A673 (cell line): ENCODE measurements at regions not wholly inside any gene's neighbourhood (a gene's known extent, or its start where the extent isn't known, plus 50 kb on each side); places are given as distances from the start of the nearest gene placed in this dataset.

Experiments
- BruUV-seq: library from RNA; stranded (reverse); fragments of 400-500 nt; replicated peaks from 2 replicates; lab custom pipeline; 2021; lab: Mats Ljungman, UMichigan
- CTCF ChIA-PET: fragments of 300-600 bp; sonication (Branson Sonifier 250); formaldehyde crosslinking; loops from one replicate; lab custom pipeline; 2022; ENCODE audit warnings: antibody characterized with exemption; lab: Charles Lee
- POLR2A ChIA-PET: fragments of 300-600 bp; sonication (Branson Sonifier 250); formaldehyde crosslinking; loops from one replicate; lab custom pipeline; 2022; ENCODE audit warnings: antibody characterized with exemption; ENCODE audit not compliant: low non-redundant PET; lab: Charles Lee
- DNase-seq: peaks from one replicate; pipeline ENCODE4 v3.0.0-alpha.2; 2015; ENCODE audit warnings: low spot score
- H3K27ac ChIP-seq: fragments of 200-600 bp; sonication (generic); 2 replicates; pipeline ENCODE4 v1.5.1; 2016; ENCODE audit warnings: mixed run types, low read depth, mild to moderate bottlenecking, mixed read lengths, antibody characterized with exemption, low read length; ENCODE audit not compliant: poor library complexity, severe bottlenecking
- H3K27me3 ChIP-seq: fragments of 200-600 bp; sonication (generic); replicated peaks from 2 replicates; pipeline ENCODE4 v1.6.1; 2017; ENCODE audit warnings: mixed run types, low read depth, mild to moderate bottlenecking, mixed read lengths, antibody characterized with exemption, low read length; ENCODE audit not compliant: insufficient read depth, poor library complexity
- H3K36me3 ChIP-seq: fragments of 200-600 bp; sonication (generic); 2 replicates; pipeline ENCODE4 v1.6.1; 2016; ENCODE audit warnings: mixed run types, mild to moderate bottlenecking, mixed read lengths, antibody characterized with exemption, low read length; ENCODE audit not compliant: insufficient read depth, poor library complexity, severe bottlenecking
- H3K4me1 ChIP-seq: fragments of 200-600 bp; sonication (generic); 2 replicates; pipeline ENCODE4 v1.6.1; 2017; ENCODE audit warnings: mixed run types, mild to moderate bottlenecking, mixed read lengths, antibody characterized with exemption, low read length; ENCODE audit not compliant: insufficient read depth, poor library complexity, severe bottlenecking
- H3K4me3 ChIP-seq: fragments of 200-600 bp; sonication (generic); 2 replicates; pipeline ENCODE4 v1.5.1; 2016; ENCODE audit warnings: low read depth, mixed run types, mild to moderate bottlenecking, mixed read lengths, low read length; ENCODE audit not compliant: poor library complexity, severe bottlenecking
- H3K9me3 ChIP-seq: fragments of 200-600 bp; sonication (generic); 2 replicates; pipeline ENCODE4 v1.6.1; 2016; ENCODE audit warnings: mixed run types, low read depth, mild to moderate bottlenecking, mixed read lengths, antibody characterized with exemption, low read length; ENCODE audit not compliant: poor library complexity, severe bottlenecking
- EZH2 ChIP-seq: fragments of 200-600 bp; sonication (generic); IDR thresholded peaks from 2 replicates; pipeline ENCODE4 v1.6.1; 2017; ENCODE audit warnings: borderline replicate concordance, low read depth, mild to moderate bottlenecking, mixed read lengths, antibody characterized with exemption, low read length; ENCODE audit not compliant: poor library complexity, severe bottlenecking
- intact Hi-C: fragments of 100-400 bp; cut with micrococcal nuclease; formaldehyde crosslinking; loops from one replicate; pipeline ENCODE4 v1.10.0; 2022; ENCODE audit not compliant: unreplicated experiment
- TF ChIP-seq, protein P1 (sequence below): fragments of 300-800, 200-600 bp; sonication (generic); conservative IDR thresholded peaks from 2 replicates; pipeline ENCODE4 v1.5.1; 2017; ENCODE audit warnings: low read depth, mild to moderate bottlenecking, antibody characterized with exemption, low read length, moderate library complexity, mixed read lengths

- ChIA-PET CTCF (no interaction called here), POLR2A (interaction anchor here (0.6 kb wide), 1 partner anchor 1299 kb away, joined by 4 read pairs; no protein-coding TSS in a partner anchor)
- BruUV-seq, result no TSS peak
- H3K27ac ChIP-seq, result no peak overlapping the region
- no peak for DNase-seq
- H3K9me3 ChIP-seq, result no peaks in the 10 kb centered on the region
- H3K36me3 ChIP-seq, result no peaks in the 10 kb centered on the region
- intact Hi-C loops, result no loop called here
- TF ChIP-seq EZH2, result no peak
- TF ChIP-seq, protein P1, sequence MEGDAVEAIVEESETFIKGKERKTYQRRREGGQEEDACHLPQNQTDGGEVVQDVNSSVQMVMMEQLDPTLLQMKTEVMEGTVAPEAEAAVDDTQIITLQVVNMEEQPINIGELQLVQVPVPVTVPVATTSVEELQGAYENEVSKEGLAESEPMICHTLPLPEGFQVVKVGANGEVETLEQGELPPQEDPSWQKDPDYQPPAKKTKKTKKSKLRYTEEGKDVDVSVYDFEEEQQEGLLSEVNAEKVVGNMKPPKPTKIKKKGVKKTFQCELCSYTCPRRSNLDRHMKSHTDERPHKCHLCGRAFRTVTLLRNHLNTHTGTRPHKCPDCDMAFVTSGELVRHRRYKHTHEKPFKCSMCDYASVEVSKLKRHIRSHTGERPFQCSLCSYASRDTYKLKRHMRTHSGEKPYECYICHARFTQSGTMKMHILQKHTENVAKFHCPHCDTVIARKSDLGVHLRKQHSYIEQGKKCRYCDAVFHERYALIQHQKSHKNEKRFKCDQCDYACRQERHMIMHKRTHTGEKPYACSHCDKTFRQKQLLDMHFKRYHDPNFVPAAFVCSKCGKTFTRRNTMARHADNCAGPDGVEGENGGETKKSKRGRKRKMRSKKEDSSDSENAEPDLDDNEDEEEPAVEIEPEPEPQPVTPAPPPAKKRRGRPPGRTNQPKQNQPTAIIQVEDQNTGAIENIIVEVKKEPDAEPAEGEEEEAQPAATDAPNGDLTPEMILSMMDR, result no peak
- H3K4me1 ChIP-seq, result no peaks in the 10 kb centered on the region
- H3K27me3 ChIP-seq, result no peaks in the 10 kb centered on the region
- no peak overlapping the region for H3K4me3 ChIP-seq
Observed at GRCh38 chr11:29263971-29264682, 752.7 kb downstream of the KCNA4 start.

DNA sequence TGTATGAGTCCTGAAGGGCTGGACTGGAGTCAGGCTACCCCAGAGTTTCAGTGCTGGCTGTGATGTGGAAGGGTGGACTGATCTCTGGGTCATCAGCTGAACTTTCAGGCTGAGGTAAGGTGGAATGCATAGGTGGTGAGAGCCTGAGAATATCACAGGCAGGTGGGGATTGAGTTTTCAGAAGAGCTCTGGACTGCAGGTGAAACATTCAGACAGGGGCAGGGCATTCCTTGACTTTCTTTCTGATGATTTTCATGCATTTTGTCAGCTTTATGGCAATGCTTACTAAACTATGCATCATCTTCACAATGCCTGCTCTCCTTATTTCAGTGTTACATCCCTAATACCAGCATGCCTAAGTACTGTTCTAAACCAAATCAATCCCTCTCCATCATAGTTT is 755.0 kb downstream of the KCNA4 start:
- Histone ChIP-seq H3K27ac (no peak overlapping the region), H3K36me3 (no peaks in the 10 kb centered on the region), H3K9me3 (peaks cover 5% of the 10 kb centered on the region), H3K27me3 (no peaks in the 10 kb centered on the region), H3K4me3 (no peak overlapping the region), H3K4me1 (no peaks in the 10 kb centered on the region)
- ChIA-PET CTCF (no interaction called here), POLR2A (no interaction called here)
- intact Hi-C loops, result no loop called here
- TF ChIP-seq EZH2, result no peak
- TF ChIP-seq, protein P1, result no peak
- DNase-seq, result no peak
- no TSS peak for BruUV-seq

GRCh38 chr11:29260939-29261705 is 755.7 kb downstream of the KCNA4 start:
- peaks cover 5% of the 10 kb centered on the region for H3K9me3 ChIP-seq
- POLR2A ChIA-PET, result no interaction called here

More at GRCh38 chr11:29260939-29261705, 755.7 kb downstream of the KCNA4 start:
- DNase-seq, result no peak
- H3K36me3 ChIP-seq, result no peaks in the 10 kb centered on the region
- no peaks in the 10 kb centered on the region for H3K4me1 ChIP-seq
- TF ChIP-seq, protein P1, result no peak
- TF ChIP-seq EZH2, result no peak
- CTCF ChIA-PET, result interaction anchor here (0.6 kb wide), 1 partner anchor 1562 kb away, joined by 6 read pairs; no protein-coding TSS in a partner anchor
- H3K4me3 ChIP-seq, result no peak overlapping the region
- H3K27me3 ChIP-seq, result no peaks in the 10 kb centered on the region
- no TSS peak for BruUV-seq
- intact Hi-C loops, result no loop called here
- H3K27ac ChIP-seq, result no peak overlapping the region
